A549 (cell line): ENCODE measurements at regions not wholly inside any gene's neighbourhood (a gene's known extent, or its start where the extent isn't known, plus 50 kb on each side); places are given as distances from the start of the nearest gene placed in this dataset.

Experiments
- ATAC-seq, 2 experiments: fragments of 200-7000 bp in 1 of 2; fragments of >200 bp in 1 of 2; cut with Nextera tagmentation in 1 of 2; cut with Tn5 transposase in 1 of 2; 3 replicates each; pipeline versions ENCODE4 v1.8.0 to v1.9.1; 2018 to 2020; ENCODE audit warnings: mild to moderate bottlenecking in 1 of 2, moderate library complexity in 1 of 2
- CTCF ChIA-PET: fragments of 300-600 bp; sonication (Branson Sonifier 250); formaldehyde crosslinking; extraction: SDS; loops from one replicate; lab custom pipeline; 2021; ENCODE audit warnings: antibody characterized with exemption, inconsistent platforms; lab: Yijun Ruan, JAX
- POLR2A ChIA-PET: fragments of 350-600 bp; formaldehyde crosslinking; extraction: SDS; loops from one replicate; lab custom pipeline; 2021; ENCODE audit warnings: antibody characterized with exemption, inconsistent platforms; lab: Yijun Ruan, JAX
- DNase-seq, 2 experiments: peaks; one replicate each; pipeline versions ENCODE4 v3.0.0 to v3.0.0-alpha.2; 2011 to 2016; ENCODE audit warnings: low read depth in 1 of 2, low spot score in 1 of 2
- FAIRE-seq: peaks from 2 replicates; lab custom pipeline; 2011; peaks lifted over from hg19 to GRCh38; lab: Jason Lieb, UNC
- H3K27ac ChIP-seq, 2 experiments: fragments of >200 bp; sonication (Bioruptor Twin); formaldehyde crosslinking; 3 replicates each; pipeline ENCODE4 v1.5.1; 2016 to 2017
- H3K4me1 ChIP-seq: fragments of >200 bp; sonication (Bioruptor Twin); formaldehyde crosslinking; 3 replicates; pipeline ENCODE4 v1.6.1; 2016
- H3K4me2 ChIP-seq: fragments of >200 bp; sonication (Bioruptor Twin); formaldehyde crosslinking; 3 replicates; pipeline ENCODE4 v1.6.1; 2016
- H3K4me3 ChIP-seq: fragments of >200 bp; sonication (Bioruptor Twin); formaldehyde crosslinking; 3 replicates; pipeline ENCODE4 v1.5.1; 2016
- H3K9me3 ChIP-seq: fragments of >200 bp; sonication (Bioruptor Twin); formaldehyde crosslinking; 3 replicates; pipeline ENCODE4 v1.6.1; 2016
- BHLHE40 ChIP-seq: IDR thresholded peaks from 2 replicates; pipeline ENCODE4 v1.6.1; 2012; ENCODE audit warnings: low read depth, low read length, inconsistent platforms
- CBX8 ChIP-seq: fragments of 200-600 bp; sonication (generic); IDR thresholded peaks from 2 replicates; pipeline ENCODE4 v1.6.1; 2016
- EHF ChIP-seq: fragments of 250-450 bp; sonication (Bioruptor Pico); IDR thresholded peaks from 2 replicates; pipeline ENCODE4 v1.5.0; 2020; ENCODE audit warnings: mild to moderate bottlenecking
- GATA3 ChIP-seq: IDR thresholded peaks from 2 replicates; pipeline ENCODE4 v1.6.1; 2012; ENCODE audit warnings: borderline replicate concordance
- HOXB5 ChIP-seq: fragments of 250-450 bp; sonication (Bioruptor Pico); IDR thresholded peaks from 2 replicates; pipeline ENCODE4 v1.5.0; 2020; ENCODE audit warnings: mild to moderate bottlenecking, moderate library complexity
- MAFK ChIP-seq: fragments of 450-650 bp; IDR thresholded peaks from 2 replicates; pipeline ENCODE4 v1.6.1; 2014; ENCODE audit not compliant: partially characterized antibody
- PHF8 ChIP-seq: fragments of 200-600 bp; sonication (generic); IDR thresholded peaks from 2 replicates; pipeline ENCODE4 v1.6.1; 2016; ENCODE audit warnings: low read depth, mild to moderate bottlenecking, antibody characterized with exemption, moderate library complexity, borderline replicate concordance
- REST ChIP-seq: fragments of 200-600 bp; sonication (generic); IDR thresholded peaks from 2 replicates; pipeline ENCODE4 v1.6.1; 2016; ENCODE audit warnings: antibody characterized with exemption, mild to moderate bottlenecking, moderate library complexity
- RFX5 ChIP-seq: fragments of 450-650 bp; IDR thresholded peaks from 2 replicates; pipeline ENCODE4 v1.7.1; 2014; ENCODE audit warnings: antibody characterized with exemption, mild to moderate bottlenecking, moderate library complexity
- SMC3 ChIP-seq: fragments of >200 bp; sonication (Bioruptor Twin); formaldehyde crosslinking; IDR thresholded peaks from 3 replicates; pipeline ENCODE4 v1.6.1; 2018; ENCODE audit warnings: inconsistent platforms
- TFCP2L1 ChIP-seq: fragments of 250-450 bp; sonication (Bioruptor Pico); IDR thresholded peaks from 2 replicates; pipeline ENCODE4 v1.5.0; 2021; ENCODE audit warnings: mild to moderate bottlenecking
- USF2 ChIP-seq: fragments of 450-650 bp; IDR thresholded peaks from 2 replicates; pipeline ENCODE4 v1.6.1; 2014; ENCODE audit warnings: antibody characterized with exemption
- WGBS: methylation state at CpG from one replicate; pipeline ENCODE4 v1.1.6; 2017; ENCODE audit errors: missing lambda C conversion rate; 5-methylcytosine and 5-hydroxymethylcytosine counted together
- TF ChIP-seq, protein P1 (sequence below): fragments of 250-450 bp; sonication (Bioruptor Pico); IDR thresholded peaks from 2 replicates; pipeline ENCODE4 v1.5.0; 2021; ENCODE audit warnings: mild to moderate bottlenecking, moderate library complexity, borderline replicate concordance
- TF ChIP-seq, protein P2 (sequence below): fragments of >200 bp; sonication (Bioruptor Twin); formaldehyde crosslinking; IDR thresholded peaks from 3 replicates; pipeline ENCODE4 v1.6.1; 2016
- TF ChIP-seq, protein P3 (sequence below): fragments of >200 bp; sonication (Bioruptor Twin); formaldehyde crosslinking; IDR thresholded peaks from 3 replicates; pipeline ENCODE4 v1.5.1; 2016

GRCh38 chr5:56761151-56761885 lies 54.0 kb upstream of the MAP3K1 start (continued):
- TF ChIP-seq GATA3 = no peak

- TF ChIP-seq CBX8 (no peak), SMC3 (no peak)
- Histone ChIP-seq H3K9me3 (no peaks in the 10 kb centered on the region), H3K4me3 (no peak overlapping the region), H3K27ac (no peak overlapping the region), H3K4me1 (no peaks in the 10 kb centered on the region), H3K4me2 (no peak overlapping the region)
- FAIRE-seq (no peak), DNase-seq (no peak), ATAC-seq (no peak)
- ChIA-PET POLR2A (no interaction called here), CTCF (interaction anchor here (0.6 kb wide), 1 partner anchor 66 kb away, joined by 3 read pairs; no protein-coding TSS in a partner anchor)
- WGBS = 57% methylated on average over 5 of the region's 5 CpGs
Measured at GRCh38 chr5:56760723-56761122, 54.6 kb upstream of the MAP3K1 start.

DNA sequence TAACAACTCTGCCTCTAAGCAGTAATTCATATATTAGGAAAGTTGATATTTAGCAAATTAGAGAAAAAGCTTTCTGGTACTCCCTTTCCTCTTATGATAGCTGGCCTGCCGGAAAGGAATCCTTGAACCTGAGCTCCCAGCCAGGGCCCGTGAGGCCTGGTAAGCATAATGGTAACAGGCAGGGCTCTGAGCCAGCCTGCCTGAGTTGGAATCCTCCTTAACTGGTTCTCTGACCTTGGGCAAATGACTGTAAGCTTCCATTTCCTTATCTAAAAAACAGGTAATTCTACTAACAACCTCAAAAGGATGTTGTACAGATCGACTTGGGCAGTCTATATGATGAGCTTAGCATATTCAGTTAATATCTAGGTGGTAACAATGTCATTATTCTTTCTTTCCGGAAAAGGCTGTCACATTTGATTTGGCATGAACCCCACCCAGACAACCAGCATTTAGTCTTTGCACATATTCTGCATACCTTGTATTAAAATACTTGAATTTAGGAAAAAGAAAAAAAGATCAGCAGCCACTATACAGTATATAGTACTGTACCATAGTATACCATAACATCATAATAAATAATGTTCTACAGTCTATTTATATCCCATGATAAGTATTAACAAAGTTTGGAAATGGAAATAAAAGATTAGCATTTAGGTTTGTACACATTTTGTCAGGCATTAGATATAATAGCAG lies 55.7 kb upstream of the MAP3K1 start:
- 68% methylated on average over 4 of the region's 4 CpGs for WGBS
- no peak overlapping the region for H3K27ac ChIP-seq
- TF ChIP-seq, protein P1, sequence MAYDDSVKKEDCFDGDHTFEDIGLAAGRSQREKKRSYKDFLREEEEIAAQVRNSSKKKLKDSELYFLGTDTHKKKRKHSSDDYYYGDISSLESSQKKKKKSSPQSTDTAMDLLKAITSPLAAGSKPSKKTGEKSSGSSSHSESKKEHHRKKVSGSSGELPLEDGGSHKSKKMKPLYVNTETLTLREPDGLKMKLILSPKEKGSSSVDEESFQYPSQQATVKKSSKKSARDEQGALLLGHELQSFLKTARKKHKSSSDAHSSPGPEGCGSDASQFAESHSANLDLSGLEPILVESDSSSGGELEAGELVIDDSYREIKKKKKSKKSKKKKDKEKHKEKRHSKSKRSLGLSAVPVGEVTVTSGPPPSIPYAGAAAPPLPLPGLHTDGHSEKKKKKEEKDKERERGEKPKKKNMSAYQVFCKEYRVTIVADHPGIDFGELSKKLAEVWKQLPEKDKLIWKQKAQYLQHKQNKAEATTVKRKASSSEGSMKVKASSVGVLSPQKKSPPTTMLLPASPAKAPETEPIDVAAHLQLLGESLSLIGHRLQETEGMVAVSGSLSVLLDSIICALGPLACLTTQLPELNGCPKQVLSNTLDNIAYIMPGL (CRISPR knock-in tag) = no peak
- TF ChIP-seq RFX5 = no peak
- TF ChIP-seq EHF (CRISPR knock-in tag) = no peak
- TF ChIP-seq, protein P2, sequence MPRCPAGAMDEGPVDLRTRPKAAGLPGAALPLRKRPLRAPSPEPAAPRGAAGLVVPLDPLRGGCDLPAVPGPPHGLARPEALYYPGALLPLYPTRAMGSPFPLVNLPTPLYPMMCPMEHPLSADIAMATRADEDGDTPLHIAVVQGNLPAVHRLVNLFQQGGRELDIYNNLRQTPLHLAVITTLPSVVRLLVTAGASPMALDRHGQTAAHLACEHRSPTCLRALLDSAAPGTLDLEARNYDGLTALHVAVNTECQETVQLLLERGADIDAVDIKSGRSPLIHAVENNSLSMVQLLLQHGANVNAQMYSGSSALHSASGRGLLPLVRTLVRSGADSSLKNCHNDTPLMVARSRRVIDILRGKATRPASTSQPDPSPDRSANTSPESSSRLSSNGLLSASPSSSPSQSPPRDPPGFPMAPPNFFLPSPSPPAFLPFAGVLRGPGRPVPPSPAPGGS = no peak
- no peak for TF ChIP-seq MAFK
- no peak for TF ChIP-seq BHLHE40
- TF ChIP-seq, protein P3, sequence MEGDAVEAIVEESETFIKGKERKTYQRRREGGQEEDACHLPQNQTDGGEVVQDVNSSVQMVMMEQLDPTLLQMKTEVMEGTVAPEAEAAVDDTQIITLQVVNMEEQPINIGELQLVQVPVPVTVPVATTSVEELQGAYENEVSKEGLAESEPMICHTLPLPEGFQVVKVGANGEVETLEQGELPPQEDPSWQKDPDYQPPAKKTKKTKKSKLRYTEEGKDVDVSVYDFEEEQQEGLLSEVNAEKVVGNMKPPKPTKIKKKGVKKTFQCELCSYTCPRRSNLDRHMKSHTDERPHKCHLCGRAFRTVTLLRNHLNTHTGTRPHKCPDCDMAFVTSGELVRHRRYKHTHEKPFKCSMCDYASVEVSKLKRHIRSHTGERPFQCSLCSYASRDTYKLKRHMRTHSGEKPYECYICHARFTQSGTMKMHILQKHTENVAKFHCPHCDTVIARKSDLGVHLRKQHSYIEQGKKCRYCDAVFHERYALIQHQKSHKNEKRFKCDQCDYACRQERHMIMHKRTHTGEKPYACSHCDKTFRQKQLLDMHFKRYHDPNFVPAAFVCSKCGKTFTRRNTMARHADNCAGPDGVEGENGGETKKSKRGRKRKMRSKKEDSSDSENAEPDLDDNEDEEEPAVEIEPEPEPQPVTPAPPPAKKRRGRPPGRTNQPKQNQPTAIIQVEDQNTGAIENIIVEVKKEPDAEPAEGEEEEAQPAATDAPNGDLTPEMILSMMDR = no peak
- no peak for TF ChIP-seq PHF8
- TF ChIP-seq USF2 = no peak
- TF ChIP-seq TFCP2L1 (CRISPR knock-in tag) = no peak
- FAIRE-seq (no peak), DNase-seq (no peak), ATAC-seq (no peak)
- ChIA-PET POLR2A (no interaction called here), CTCF (interaction anchor here (0.6 kb wide), 1 partner anchor 142 kb away, joined by 4 read pairs; no protein-coding TSS in a partner anchor)
- no peak overlapping the region for H3K4me3 ChIP-seq
- no peak overlapping the region for H3K4me2 ChIP-seq
- H3K9me3 ChIP-seq = no peaks in the 10 kb centered on the region
- H3K4me1 ChIP-seq = no peaks in the 10 kb centered on the region

DNA sequence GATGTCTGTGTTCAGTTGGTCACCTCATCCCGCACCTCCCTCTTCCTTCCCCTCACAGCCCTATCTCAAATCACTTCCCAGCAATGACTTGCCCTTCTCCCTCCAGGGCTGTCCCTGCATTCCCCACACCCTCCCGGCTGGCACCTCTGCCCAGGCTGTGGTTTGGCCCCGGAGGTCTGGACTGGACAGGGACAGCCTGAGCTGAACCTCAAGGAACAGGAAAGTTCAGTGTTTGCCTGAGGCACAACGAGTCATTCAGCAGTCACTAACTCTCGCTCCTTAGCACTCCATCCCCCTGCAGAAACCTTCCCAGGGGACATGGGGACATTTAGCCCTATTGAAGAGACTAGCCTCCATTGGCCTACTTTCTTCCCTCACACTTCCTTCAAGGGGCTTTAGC lies 58.3 kb upstream of the MAP3K1 start:
- H3K4me2 ChIP-seq = no peak overlapping the region
- ATAC-seq (no peak), FAIRE-seq (no peak), DNase-seq (no peak)
- POLR2A ChIA-PET = no interaction called here
- no peak overlapping the region for H3K27ac ChIP-seq
- no peaks in the 10 kb centered on the region for H3K4me1 ChIP-seq
- no peak overlapping the region for H3K4me3 ChIP-seq
- TF ChIP-seq REST (no peak), HOXB5 (CRISPR knock-in tag) (no peak), EHF (CRISPR knock-in tag) (no peak)
- WGBS = 46% methylated on average over 5 of the region's 5 CpGs
- peaks cover 6% of the 10 kb centered on the region; the same call in 2 of the 3 replicates for H3K9me3 ChIP-seq
- CTCF ChIA-PET = no interaction called here
